Activated CD4-positive, alpha-beta T cell treated with anti-CD3 and anti-CD28 coated beads for 36 hours (primary cell): ENCODE measurements at regions not wholly inside any gene's neighbourhood (a gene's known extent, or its start where the extent isn't known, plus 50 kb on each side); places are given as distances from the start of the nearest gene placed in this dataset.

Experiments
- ATAC-seq: fragments of 200-7000 bp; cut with Tn5 transposase; one replicate; pipeline ENCODE4 v1.10.0; 2021; ENCODE audit warnings: mild to moderate bottlenecking, moderate library complexity
- CTCF ChIA-PET: fragments of 350-600 bp; sonication (Branson Sonifier 250); formaldehyde crosslinking; loops from one replicate; lab custom pipeline; 2021; ENCODE audit warnings: antibody characterized with exemption; lab: Charles Lee
- POLR2A ChIA-PET: fragments of 350-600 bp; sonication (Branson Sonifier 250); formaldehyde crosslinking; loops from one replicate; lab custom pipeline; 2021; ENCODE audit warnings: antibody characterized with exemption, inconsistent platforms; lab: Charles Lee
- DNase-seq: peaks from one replicate; pipeline ENCODE4 v3.0.0-alpha.2; 2020
- H3K27ac Mint-ChIP-seq: one replicate; pipeline ENCODE4 v1.8.0; 2021; ENCODE audit warnings: mixed read lengths
- H3K27me3 Mint-ChIP-seq: one replicate; pipeline ENCODE4 v1.8.0; 2021; ENCODE audit warnings: mixed read lengths
- H3K36me3 Mint-ChIP-seq: one replicate; pipeline ENCODE4 v1.8.0; 2021; ENCODE audit warnings: low read depth, mixed read lengths
- H3K4me1 Mint-ChIP-seq: one replicate; pipeline ENCODE4 v1.8.0; 2021; ENCODE audit warnings: mixed read lengths
- H3K4me3 Mint-ChIP-seq: one replicate; pipeline ENCODE4 v1.8.0; 2021; ENCODE audit warnings: mild to moderate bottlenecking, moderate library complexity, mixed read lengths
- H3K9me3 Mint-ChIP-seq: one replicate; pipeline ENCODE4 v1.8.0; 2021; ENCODE audit warnings: low read depth, mixed read lengths
- intact Hi-C, 2 experiments: fragments of 100-400 bp; cut with DNase I in 1 of 2; cut with micrococcal nuclease in 1 of 2; formaldehyde crosslinking; loops; one replicate each; pipeline versions ENCODE4 v1.14.2 to v1.15.1; 2022 to 2024; cut with DNase I, micrococcal nuclease

GRCh38 chr6:166008441-166009369 lies 158.9 kb downstream of the TBXT start:
- intact Hi-C loops = loop anchor here (5.0 to 10.0 kb wide), 3 partner anchors 156 to 344 kb away; partner anchors contain the start of genes TBXT (in 2 of the 2) and PDE10A (in 1 of the 2)
- Mint-ChIP-seq H3K36me3 (no peaks in the 10 kb centered on the region), H3K4me3 (no peak overlapping the region), H3K9me3 (no peaks in the 10 kb centered on the region), H3K27me3 (peaks cover 51% of the 10 kb centered on the region), H3K4me1 (no peaks in the 10 kb centered on the region), H3K27ac (no peak overlapping the region)
- ChIA-PET CTCF (no interaction called here), POLR2A (no interaction called here)
- DNase-seq (no peak), ATAC-seq (peak; percentile 23)

GRCh38 chr6:166007349-166008263 lies 160.0 kb downstream of the TBXT start:
- H3K9me3 Mint-ChIP-seq = no peaks in the 10 kb centered on the region
- H3K27ac Mint-ChIP-seq = no peak overlapping the region
- ChIA-PET POLR2A (no interaction called here), CTCF (no interaction called here)
- peaks cover 49% of the 10 kb centered on the region for H3K27me3 Mint-ChIP-seq
- DNase-seq (no peak), ATAC-seq (no peak)
- H3K36me3 Mint-ChIP-seq = no peaks in the 10 kb centered on the region
- intact Hi-C loops = loop anchor here (5.0 to 10.0 kb wide), 3 partner anchors 157 to 343 kb away; partner anchors contain the start of genes TBXT (in 2 of the 2) and PDE10A (in 1 of the 2)
- H3K4me1 Mint-ChIP-seq = no peaks in the 10 kb centered on the region
- no peak overlapping the region for H3K4me3 Mint-ChIP-seq

- Mint-ChIP-seq H3K4me1 (no peaks in the 10 kb centered on the region), H3K4me3 (no peak overlapping the region), H3K27me3 (peaks cover 49% of the 10 kb centered on the region), H3K36me3 (no peaks in the 10 kb centered on the region), H3K27ac (no peak overlapping the region), H3K9me3 (no peaks in the 10 kb centered on the region)
- POLR2A ChIA-PET = no interaction called here
- CTCF ChIA-PET = no interaction called here
- ATAC-seq (no peak), DNase-seq (no peak)
- intact Hi-C loops = loop anchor here (5.0 to 10.0 kb wide), 3 partner anchors 158 to 342 kb away; partner anchors contain the start of genes TBXT (in 2 of the 2) and PDE10A (in 1 of the 2)
Measured at GRCh38 chr6:166006900-166007301, 160.8 kb downstream of the TBXT start.

GRCh38 chr6:166005944-166006899 lies 161.4 kb downstream of the TBXT start:
- H3K36me3 Mint-ChIP-seq = no peaks in the 10 kb centered on the region
- DNase-seq (no peak), ATAC-seq (no peak)
- intact Hi-C loops = loop anchor here (5.0 to 10.0 kb wide), 3 partner anchors 159 to 341 kb away; partner anchors contain the start of genes TBXT (in 2 of the 2) and PDE10A (in 1 of the 2)
- H3K9me3 Mint-ChIP-seq = no peaks in the 10 kb centered on the region
- H3K27ac Mint-ChIP-seq = no peak overlapping the region
- peaks cover 48% of the 10 kb centered on the region for H3K27me3 Mint-ChIP-seq
- no peaks in the 10 kb centered on the region for H3K4me1 Mint-ChIP-seq
- ChIA-PET CTCF (no interaction called here), POLR2A (no interaction called here)
- H3K4me3 Mint-ChIP-seq = no peak overlapping the region

GRCh38 chr6:166005401-166005943 lies 162.2 kb downstream of the TBXT start:
- intact Hi-C loops = loop anchor here (5.0 to 10.0 kb wide), 3 partner anchors 159 to 341 kb away; partner anchors contain the start of genes TBXT (in 2 of the 2) and PDE10A (in 1 of the 2)
- H3K27ac Mint-ChIP-seq = no peak overlapping the region
- ATAC-seq (no peak), DNase-seq (no peak)
- ChIA-PET POLR2A (no interaction called here), CTCF (no interaction called here)
- no peak overlapping the region for H3K4me3 Mint-ChIP-seq
- no peaks in the 10 kb centered on the region for H3K9me3 Mint-ChIP-seq
- peaks cover 44% of the 10 kb centered on the region for H3K27me3 Mint-ChIP-seq
- no peaks in the 10 kb centered on the region for H3K4me1 Mint-ChIP-seq
- no peaks in the 10 kb centered on the region for H3K36me3 Mint-ChIP-seq

- Mint-ChIP-seq H3K9me3 (no peaks in the 10 kb centered on the region), H3K27me3 (peaks cover 38% of the 10 kb centered on the region), H3K4me3 (no peak overlapping the region), H3K27ac (no peak overlapping the region), H3K4me1 (no peaks in the 10 kb centered on the region), H3K36me3 (no peaks in the 10 kb centered on the region)
- ChIA-PET POLR2A (no interaction called here), CTCF (no interaction called here)
- ATAC-seq (no peak), DNase-seq (no peak)
- intact Hi-C loops = loop anchor here (5.0 to 10.0 kb wide), 3 partner anchors 160 to 340 kb away; partner anchors contain the start of genes TBXT (in 2 of the 2) and PDE10A (in 1 of the 2)
Measured at GRCh38 chr6:166004876-166005275, 162.8 kb downstream of the TBXT start.

- no peak overlapping the region for H3K27ac Mint-ChIP-seq
Measured at GRCh38 chr6:166004471-166004870, 163.2 kb downstream of the TBXT start.

GRCh38 chr6:166003569-166003968 lies 164.1 kb downstream of the TBXT start:
- Mint-ChIP-seq H3K9me3 (no peaks in the 10 kb centered on the region), H3K27ac (no peak overlapping the region), H3K4me3 (no peak overlapping the region), H3K4me1 (no peaks in the 10 kb centered on the region), H3K36me3 (no peaks in the 10 kb centered on the region), H3K27me3 (peaks cover 30% of the 10 kb centered on the region)
- ChIA-PET CTCF (no interaction called here), POLR2A (no interaction called here)
- intact Hi-C loops = loop anchor here (10.0 kb wide), 2 partner anchors 161 to 339 kb away; partner anchors contain the start of genes PDE10A (in 1 of the 2) and TBXT (in 1 of the 2)
- DNase-seq = no peak
- no peak for ATAC-seq

More at GRCh38 chr6:166004471-166004870, 163.2 kb downstream of the TBXT start:
- H3K36me3 Mint-ChIP-seq = no peaks in the 10 kb centered on the region
- no peak for ATAC-seq
- POLR2A ChIA-PET = no interaction called here
- no peak overlapping the region for H3K4me3 Mint-ChIP-seq
- no peaks in the 10 kb centered on the region for H3K4me1 Mint-ChIP-seq
- CTCF ChIA-PET = no interaction called here
- intact Hi-C loops = loop anchor here (10.0 kb wide), 2 partner anchors 160 to 340 kb away; partner anchors contain the start of genes PDE10A (in 1 of the 2) and TBXT (in 1 of the 2)
- H3K27me3 Mint-ChIP-seq = peaks cover 34% of the 10 kb centered on the region
- H3K9me3 Mint-ChIP-seq = no peaks in the 10 kb centered on the region
- DNase-seq = no peak

- POLR2A ChIA-PET = no interaction called here
- Mint-ChIP-seq H3K4me1 (no peaks in the 10 kb centered on the region), H3K27ac (no peak overlapping the region), H3K27me3 (peaks cover 15% of the 10 kb centered on the region), H3K36me3 (no peaks in the 10 kb centered on the region), H3K4me3 (no peak overlapping the region), H3K9me3 (no peaks in the 10 kb centered on the region)
- CTCF ChIA-PET = no interaction called here
- intact Hi-C loops = loop anchor here (10.0 kb wide), 2 partner anchors 163 to 337 kb away; partner anchors contain the start of genes PDE10A (in 1 of the 2) and TBXT (in 1 of the 2)
- no peak for ATAC-seq
- no peak for DNase-seq
Measured at GRCh38 chr6:166001359-166001758, 166.3 kb downstream of the TBXT start.

- DNase-seq (no peak), ATAC-seq (no peak)
- ChIA-PET CTCF (no interaction called here), POLR2A (no interaction called here)
- Mint-ChIP-seq H3K27me3 (peaks cover 6% of the 10 kb centered on the region), H3K27ac (no peak overlapping the region), H3K4me3 (no peak overlapping the region), H3K36me3 (no peaks in the 10 kb centered on the region), H3K4me1 (no peaks in the 10 kb centered on the region), H3K9me3 (no peaks in the 10 kb centered on the region)
- intact Hi-C loops = no loop called here
Measured at GRCh38 chr6:165999279-165999678, 168.4 kb downstream of the TBXT start.
